ENCODE measurements at regions not wholly inside any gene's neighbourhood (a gene's known extent, or its start where the extent isn't known, plus 50 kb on each side); places are given as distances from the start of the nearest gene placed in this dataset.
"Not testable (repeated sequence)": the region's sequence is repeated elsewhere in the genome, so short reads cannot be mapped to it uniquely, and the experiment has no call there.

GRCh38 chr13:40355126-40355724, 311.2 kb downstream of the FOXO1 start:
- DNase-seq (ENCODE audit: low read depth in 2 of 2): no peak

DNA sequence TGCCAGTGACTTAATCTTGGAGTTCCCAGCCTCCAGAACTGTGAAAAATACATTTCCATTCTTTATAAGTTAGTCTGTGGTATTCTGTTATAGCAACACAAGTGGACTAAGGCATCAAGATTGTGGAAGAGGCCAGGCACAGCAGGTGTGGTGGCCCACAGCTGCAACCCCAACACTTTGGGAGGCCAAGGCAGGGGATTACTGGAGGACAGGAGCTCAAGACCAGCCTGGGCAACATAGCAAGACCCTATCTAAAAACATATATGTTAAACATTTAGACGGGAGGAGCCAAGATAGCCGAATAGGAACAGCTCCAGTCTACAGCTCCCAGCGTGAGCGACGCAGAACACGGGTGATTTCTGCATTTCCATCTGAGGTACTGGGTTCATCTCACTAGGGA, 310.4 kb downstream of the FOXO1 start:
- DNase-seq (ENCODE audit: low read depth in 2 of 2): no peak

- not testable (repeated sequence) for DNase-seq (ENCODE audit: low read depth in 2 of 2)
Observed at GRCh38 chr13:40356458-40356857, 310.0 kb downstream of the FOXO1 start.

DNA sequence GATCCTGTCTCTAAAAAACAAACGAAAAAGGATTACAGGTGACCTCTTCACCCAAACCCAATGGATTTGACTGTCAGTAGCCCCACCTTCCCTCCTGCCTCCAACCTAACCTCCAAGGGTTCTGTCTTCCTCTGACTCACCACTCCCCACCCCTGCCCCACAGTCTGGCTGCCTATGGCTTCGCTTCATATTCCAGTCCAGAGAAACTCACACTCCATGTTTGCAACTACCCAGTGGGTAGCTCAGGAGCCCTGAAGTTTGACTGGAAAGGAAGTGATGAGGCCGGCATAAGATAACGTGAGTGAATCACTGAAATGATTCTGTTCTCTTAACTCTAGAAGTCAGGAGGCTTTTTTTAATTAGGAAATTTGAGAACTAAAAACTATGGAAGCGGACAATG, 303.9 kb downstream of the FOXO1 start:
- DNase-seq (ENCODE audit: low read depth in 2 of 2): no peak

DNA sequence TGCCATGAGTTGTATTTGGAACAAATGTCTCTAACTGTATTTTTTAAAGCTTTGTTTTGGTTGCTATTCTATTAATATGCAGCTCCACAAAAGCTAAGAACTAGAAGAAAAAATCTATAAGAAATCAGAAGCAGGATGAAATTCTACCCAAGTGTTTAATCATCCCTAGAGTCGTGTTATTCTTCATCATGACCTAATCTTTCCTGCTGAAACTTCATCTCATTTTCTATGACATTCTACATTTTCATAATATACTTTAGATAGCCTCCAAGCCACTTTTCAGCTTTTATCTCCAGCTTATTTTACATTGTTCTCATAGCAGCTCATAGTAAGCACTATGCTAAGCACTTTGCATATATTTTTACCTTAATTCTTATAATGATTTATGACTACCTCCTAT, 302.8 kb downstream of the FOXO1 start:
- no peak for DNase-seq (ENCODE audit: low read depth in 2 of 2)

DNA sequence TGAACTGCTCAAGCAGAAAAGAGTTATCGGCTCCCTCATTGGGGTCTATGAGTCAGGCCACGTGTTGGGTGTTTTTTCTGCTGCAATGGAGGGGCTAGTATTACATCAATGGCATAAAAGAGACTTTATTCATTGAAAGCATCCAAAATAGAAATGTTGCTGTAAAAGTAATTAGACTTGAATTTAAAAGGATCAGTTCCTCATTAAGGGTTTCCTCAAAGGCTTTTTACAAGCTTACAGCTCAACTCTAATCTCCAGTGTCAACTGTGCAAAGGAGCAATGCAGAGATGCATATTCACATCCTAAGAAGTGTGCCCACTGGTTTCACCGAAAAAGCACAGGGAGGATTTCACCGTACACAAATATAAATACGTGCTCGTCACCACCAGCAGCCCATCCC, 300.3 kb downstream of the FOXO1 start:
- DNase-seq (ENCODE audit: low read depth in 2 of 2): no peak

- DNase-seq (ENCODE audit: low read depth in 2 of 2): no peak
Observed at GRCh38 chr13:40368127-40368891, 298.1 kb downstream of the FOXO1 start.

GRCh38 chr13:40370661-40371060, 295.8 kb downstream of the FOXO1 start:
- DNase-seq (ENCODE audit: low read depth in 2 of 2): no peak

DNA sequence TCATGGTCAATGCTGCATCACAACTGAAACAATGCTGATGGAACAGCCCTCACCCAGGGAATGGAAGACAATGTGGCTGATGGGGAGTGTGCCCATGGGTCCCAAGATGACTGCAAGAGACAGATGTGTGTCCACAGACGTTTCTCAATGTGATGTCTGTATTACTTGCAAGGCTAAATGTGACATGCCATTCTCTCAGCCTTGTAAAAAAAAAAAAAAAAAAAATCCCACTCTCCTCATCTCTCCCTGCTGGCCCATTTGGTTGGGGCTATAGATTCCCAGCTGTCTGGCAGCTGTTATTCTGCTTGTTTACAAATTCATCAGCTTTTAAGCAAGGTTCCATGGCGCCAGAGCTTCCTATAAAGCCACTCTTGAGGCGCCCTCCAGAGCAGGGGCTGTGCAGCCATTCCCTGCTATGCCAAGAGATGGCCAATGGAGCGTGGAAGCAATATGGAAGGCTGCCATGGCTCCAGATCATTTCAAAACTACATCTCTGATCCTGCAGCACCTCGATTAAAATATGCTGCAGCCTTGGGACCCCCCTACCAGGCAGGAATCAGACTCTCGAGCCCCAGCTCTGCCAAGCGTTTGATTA, 294.8 kb downstream of the FOXO1 start:
- no peak for DNase-seq (ENCODE audit: low read depth in 2 of 2)

DNA sequence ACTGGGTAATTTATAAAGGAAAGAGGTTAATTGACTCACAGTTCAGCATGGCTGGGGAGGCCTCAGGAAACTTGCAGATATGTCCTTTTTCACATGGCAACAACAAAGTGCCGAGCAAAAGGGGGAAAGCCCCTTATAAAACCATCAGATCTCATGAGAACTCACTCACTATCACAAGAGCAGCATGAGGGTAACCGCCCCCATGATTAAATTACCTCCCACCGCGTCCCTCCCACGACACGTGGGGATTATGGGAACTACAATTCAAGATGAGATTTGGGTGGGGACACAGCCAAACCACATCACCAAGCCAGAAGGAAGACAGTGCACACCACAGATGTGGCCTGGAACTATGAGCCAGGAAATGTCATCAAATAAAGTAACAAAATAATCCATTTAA, 292.8 kb downstream of the FOXO1 start:
- peak; percentile 32 to 45 for DNase-seq (ENCODE audit: low read depth in 2 of 2)

GRCh38 chr13:40375489-40376171, 290.8 kb downstream of the FOXO1 start:
- DNase-seq (ENCODE audit: low read depth in 2 of 2): no peak

DNA sequence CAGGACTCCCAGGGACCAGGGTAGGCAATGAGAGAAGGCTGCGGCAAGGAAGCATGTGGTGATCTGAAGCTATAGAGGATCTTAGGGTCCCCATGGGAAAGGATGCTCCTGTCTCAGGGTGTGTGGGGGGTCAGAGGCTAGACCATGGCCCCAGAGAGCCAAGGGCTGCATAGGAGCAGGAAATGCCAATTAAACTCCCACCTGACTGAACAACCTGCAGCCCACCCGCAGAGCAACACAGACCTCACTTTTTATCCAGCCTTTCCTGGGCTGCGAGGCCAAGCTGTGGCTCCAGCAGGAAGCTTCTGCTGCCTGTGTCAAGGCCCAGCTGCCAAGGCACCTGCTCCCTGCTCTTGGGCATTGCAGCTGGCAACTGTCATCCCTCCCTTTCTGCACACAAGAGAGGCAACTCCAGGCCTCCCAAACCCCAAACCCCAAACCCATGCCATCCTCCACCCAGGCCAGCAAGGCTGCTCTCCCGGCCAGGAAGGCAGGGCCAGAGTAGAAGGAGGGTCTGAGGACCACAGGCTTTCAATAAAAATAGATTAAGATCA, 290.1 kb downstream of the FOXO1 start:
- DNase-seq (ENCODE audit: low read depth in 2 of 2): no peak

DNA sequence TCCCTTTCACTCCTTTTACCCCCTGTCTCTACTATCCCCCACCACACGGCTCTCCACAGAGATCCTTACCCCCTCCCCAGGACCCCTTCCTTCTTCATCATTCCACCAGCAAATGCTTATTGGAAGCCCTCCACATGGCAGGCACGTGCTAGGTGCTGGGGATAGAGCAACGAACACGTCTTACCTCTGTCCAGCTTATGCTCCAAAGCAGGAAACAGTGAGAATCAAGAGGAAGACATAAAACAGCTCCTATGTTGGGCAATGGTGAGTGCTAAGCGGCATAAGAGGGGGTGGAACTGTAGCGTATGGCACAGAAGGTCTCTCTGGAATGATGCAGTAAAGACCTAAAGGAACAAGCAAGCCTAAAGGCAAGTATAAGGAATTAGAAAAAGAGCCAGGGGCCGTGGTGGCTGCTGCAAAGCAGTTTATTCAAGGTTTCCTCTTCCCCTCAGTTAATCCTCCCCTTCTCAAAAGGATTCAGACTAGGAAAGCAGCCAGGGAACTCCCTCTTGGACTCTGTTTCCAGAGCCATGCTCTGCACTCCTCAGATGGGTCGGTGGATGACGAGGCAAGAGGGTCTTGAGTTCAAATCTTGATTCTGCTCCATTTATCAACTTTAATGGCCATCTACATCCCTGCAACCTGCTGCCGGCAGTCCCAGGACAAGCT, 289.4 kb downstream of the FOXO1 start:
- no peak for DNase-seq (ENCODE audit: low read depth in 2 of 2)

DNA sequence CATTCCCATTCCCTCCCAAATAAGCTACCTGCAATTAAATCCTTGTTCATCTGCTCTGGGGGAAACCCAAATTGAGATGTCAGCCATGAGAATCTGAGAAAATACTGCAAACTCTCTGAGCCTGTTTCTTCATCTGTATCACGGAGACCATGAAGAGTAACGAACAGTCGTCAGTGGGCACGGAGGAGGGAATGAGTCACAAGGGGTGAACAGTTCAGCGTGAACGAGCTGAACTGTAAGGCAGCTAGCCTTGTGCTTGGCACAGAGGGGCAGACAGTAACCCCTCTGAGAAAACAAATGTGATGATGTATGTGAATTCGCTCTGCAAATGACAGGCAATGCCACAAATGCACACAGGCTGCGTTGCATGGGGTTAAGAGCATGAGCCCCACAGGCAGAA, 288.7 kb downstream of the FOXO1 start:
- peak; percentile 14 to 37 for DNase-seq (ENCODE audit: low read depth in 2 of 2)

GRCh38 chr13:40379196-40379595, 287.2 kb downstream of the FOXO1 start:
- DNase-seq (ENCODE audit: low read depth in 2 of 2): no peak

- DNase-seq (ENCODE audit: low read depth in 2 of 2): no peak
Observed at GRCh38 chr13:40379794-40380578, 286.5 kb downstream of the FOXO1 start.

DNA sequence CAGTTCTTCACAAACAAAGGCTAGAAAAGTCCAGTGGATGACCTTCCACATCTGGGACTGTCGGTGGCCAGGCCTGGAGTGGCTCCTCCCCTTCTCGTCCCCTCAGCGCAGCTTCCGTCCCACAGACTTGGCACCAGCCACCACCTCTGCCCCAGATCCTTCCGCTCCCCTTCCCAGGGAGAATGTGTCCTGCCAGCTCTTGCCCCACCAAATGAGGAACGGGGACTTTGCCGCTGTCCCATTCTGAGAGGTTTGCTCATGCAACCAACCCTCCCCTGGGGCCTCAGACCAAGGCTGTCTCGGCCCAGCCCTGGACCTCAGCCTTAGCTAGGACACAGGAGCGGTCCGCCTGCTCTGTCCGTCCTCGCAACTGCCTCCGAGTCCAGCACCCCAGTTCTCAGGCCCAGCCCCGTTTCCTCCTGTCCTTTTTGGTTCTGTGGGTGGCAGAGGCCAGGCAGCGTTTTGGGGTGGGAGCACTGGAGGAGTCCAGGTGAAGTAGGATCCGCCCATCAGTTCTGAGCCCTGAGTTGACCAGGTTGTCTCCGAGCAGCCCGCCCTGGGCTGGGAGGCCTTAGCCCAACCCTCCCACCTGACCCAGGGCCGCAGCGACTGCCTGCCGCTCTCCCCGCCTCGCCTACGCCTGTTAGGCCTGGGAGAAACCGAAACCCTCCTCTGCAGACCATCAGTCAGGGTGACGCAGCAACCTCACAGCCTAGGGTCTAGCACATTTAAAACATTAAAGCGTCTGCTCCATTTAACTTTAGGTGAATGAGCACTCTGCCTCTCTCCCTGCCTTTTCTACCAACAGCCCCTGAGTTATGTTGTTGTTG, 284.3 kb downstream of the FOXO1 start:
- DNase-seq (ENCODE audit: low read depth in 2 of 2): no peak

- no peak for DNase-seq (ENCODE audit: low read depth in 2 of 2)
Observed at GRCh38 chr13:40383132-40383531, 283.3 kb downstream of the FOXO1 start.

- no peak for DNase-seq (ENCODE audit: low read depth in 2 of 2)
Observed at GRCh38 chr13:40383885-40384284, 282.6 kb downstream of the FOXO1 start.

Data from stimulated activated CD8-positive, alpha-beta memory T cell treated with anti-CD3 and anti-CD28 coated beads, Interleukin-2, amount 100 ng/mL, for 48 hours (primary cell).